Heart left ventricle (tissue), 13 donors: ENCODE measurements at regions not wholly inside any gene's neighbourhood (a gene's known extent, or its start where the extent isn't known, plus 50 kb on each side); places are given as distances from the start of the nearest gene placed in this dataset.

ENCODE experiments used
- CTCF ChIP-seq, 12 donors: fragments of 200-600 bp; sonication (generic) in 4 of 12; IDR thresholded peaks; one replicate each; pipeline versions ENCODE4 v1.5.0 to v1.8.0; 2018 to 2022; ENCODE audit warnings: antibody characterized with exemption in 12 of 12, mild to moderate bottlenecking in 5 of 12
- POLR2A ChIP-seq, 2 donors: fragments of 450-650 bp; IDR thresholded peaks; one replicate each; pipeline ENCODE4 v1.6.1; 2017; ENCODE audit warnings: antibody characterized with exemption in 2 of 2, mild to moderate bottlenecking in 2 of 2, moderate library complexity in 2 of 2
- donor health status: ischemic (EF 13 %, LVEDD 7.1; RV severe dilation, severe dysfunction).
- donor health status: DM: no; HTN: yes; CAD: no.
- donor health status: DM: no; HTN: no; CAD: no.
- donor health status: ischemic (EF 25% LVEDD 6.9; RV normal size, moderate dysfunction).
- donor health status: ischemic (EF 25% LVEDD 5.7; RV mildly dilated, moderate dysfunction).
- donor health status: ischemic (EF 35%, LVEDD 5.7; RV mildly dilated, moderate dysfunction).
- donor health status: nonischemic (EF 11% LVEDD 7.7; RV severe dilation, severe dysfunction).
- donor health status: DM: yes; HTN: yes; CAD: no.
- donor health status: PGD.
- donor health status: ischemic (EF 29% LVEDD 5.4; RV normal size, mild dysfunction).
- donor health status: nonischemic (EF 23%, LVEDD 6.1; RV moderate dilation, normal function).

GRCh38 chr10:4083509-4084003 is 298.5 kb upstream of the KLF6 start:
- TF ChIP-seq CTCF (IDR thresholded peaks at IDR 0.05), result no peak
- TF ChIP-seq POLR2A (IDR thresholded peaks at IDR 0.05), result no peak
